SK-N-SH (cell line): ENCODE measurements at regions not wholly inside any gene's neighbourhood (a gene's known extent, or its start where the extent isn't known, plus 50 kb on each side); places are given as distances from the start of the nearest gene placed in this dataset.

Experiments used
- CTCF ChIA-PET: fragments of 300-600, 350-600 bp; formaldehyde crosslinking; extraction: SDS; loops from one replicate; lab custom pipeline; 2021; lab: Yijun Ruan, JAX
- POLR2A ChIA-PET: fragments of 350-600 bp; sonication (Branson Sonifier 250); formaldehyde crosslinking; extraction: SDS; loops from one replicate; lab custom pipeline; 2020; ENCODE audit warnings: antibody characterized with exemption, inconsistent platforms; lab: Yijun Ruan, JAX
- DNase-seq: peaks from one replicate; pipeline ENCODE4 v3.0.0; 2012
- H2AFZ ChIP-seq: fragments of 200-600 bp; sonication (generic); 2 replicates; pipeline ENCODE4 v1.8.1; 2016; ENCODE audit warnings: antibody characterized with exemption, mild to moderate bottlenecking, low read depth
- H3F3A ChIP-seq: fragments of 200-600 bp; sonication (generic); replicated peaks from 2 replicates; pipeline ENCODE3; 2016; ENCODE audit warnings: antibody characterized with exemption, mild to moderate bottlenecking; ENCODE audit not compliant: insufficient read depth
- H3K27ac ChIP-seq, 2 experiments: fragments of 200-500 bp in 1 of 2; fragments of 200-600 bp in 1 of 2; sonication (Bioruptor generic) in 1 of 2; sonication (generic), shearing (Covaris generic) in 1 of 2; 2 replicates each; pipeline versions ENCODE4 v1.5.1 to v1.6.1; 2014 to 2016; ENCODE audit warnings: low read depth in 2 of 2, inconsistent platforms in 1 of 2, low read length in 1 of 2, mild to moderate bottlenecking in 1 of 2, mixed read lengths in 1 of 2
- H3K27me3 ChIP-seq: fragments of 200-600 bp; sonication (generic), shearing (Covaris generic); 2 replicates; pipeline ENCODE4 v1.6.1; 2016; ENCODE audit warnings: mixed run types; ENCODE audit not compliant: insufficient read depth
- H3K36me3 ChIP-seq, 2 experiments: fragments of 200-500 bp in 1 of 2; fragments of 200-600 bp in 1 of 2; sonication (Bioruptor generic) in 1 of 2; sonication (generic) in 1 of 2; replicated peaks in 1 of 2; 2 replicates each; pipeline versions ENCODE3 to v1.5.1; 2014 to 2016; ENCODE audit warnings: low read length in 1 of 2, mild to moderate bottlenecking in 1 of 2; ENCODE audit not compliant: insufficient read depth in 2 of 2, control insufficient read depth in 1 of 2
- H3K4me1 ChIP-seq, 2 experiments: fragments of 200-500 bp in 1 of 2; fragments of 200-600 bp in 1 of 2; sonication (Bioruptor generic) in 1 of 2; sonication (generic), shearing (Covaris generic) in 1 of 2; 2 replicates each; pipeline versions ENCODE4 v1.5.1 to v1.6.1; 2014 to 2016; ENCODE audit warnings: low read depth in 1 of 2, low read length in 1 of 2, mixed run types in 1 of 2; ENCODE audit not compliant: insufficient read depth in 2 of 2, control insufficient read depth in 1 of 2
- H3K4me2 ChIP-seq: fragments of 200-600 bp; sonication (generic), shearing (Covaris generic); 2 replicates; pipeline ENCODE4 v1.6.1; 2017; ENCODE audit warnings: mixed run types
- H3K4me3 ChIP-seq, 2 experiments: fragments of 200-500 bp in 1 of 2; fragments of 200-600 bp in 1 of 2; sonication (Bioruptor generic) in 1 of 2; sonication (generic), shearing (Covaris generic) in 1 of 2; 2 replicates each; pipeline versions ENCODE4 v1.5.1 to v1.8.1; 2014 to 2016; ENCODE audit warnings: low read depth in 2 of 2, inconsistent platforms in 1 of 2, low read length in 1 of 2, mild to moderate bottlenecking in 1 of 2, mixed read lengths in 1 of 2, moderate library complexity in 1 of 2
- H3K79me2 ChIP-seq: fragments of 200-600 bp; sonication (generic); 2 replicates; pipeline ENCODE4 v1.8.1; 2017; ENCODE audit warnings: mild to moderate bottlenecking; ENCODE audit not compliant: insufficient read depth
- H3K9ac ChIP-seq: fragments of 200-600 bp; sonication (generic); 2 replicates; pipeline ENCODE4 v1.6.1; 2017; ENCODE audit warnings: mixed run types
- H3K9me2 ChIP-seq: fragments of 200-600 bp; sonication (generic); 2 replicates; pipeline ENCODE4 v1.6.1; 2017; ENCODE audit warnings: mixed run types
- H3K9me3 ChIP-seq: fragments of 200-600 bp; sonication (generic); 2 replicates; pipeline ENCODE4 v1.6.1; 2017; ENCODE audit warnings: mixed run types, mild to moderate bottlenecking, moderate library complexity
- H4K20me1 ChIP-seq: fragments of 200-600 bp; sonication (generic); 2 replicates; pipeline ENCODE4 v1.6.1; 2017; ENCODE audit warnings: mild to moderate bottlenecking, mixed run types; ENCODE audit not compliant: insufficient read depth
- CHD2 ChIP-seq: fragments of 150-350 bp; IDR thresholded peaks from 2 replicates; pipeline ENCODE4 v1.6.1; 2018; ENCODE audit warnings: low read length; ENCODE audit not compliant: partially characterized antibody
- CTCF ChIP-seq: fragments of 200-600 bp; sonication (generic); IDR thresholded peaks from 2 replicates; pipeline ENCODE4 v1.6.1; 2017; ENCODE audit warnings: antibody characterized with exemption, mild to moderate bottlenecking, moderate library complexity
- EP300 ChIP-seq, 2 experiments: IDR thresholded peaks; 2 replicates each; pipeline versions ENCODE4 v1.4.0 to v1.6.1; 2012; ENCODE audit warnings: borderline replicate concordance in 1 of 2, low read depth in 1 of 2, low read length in 1 of 2
- EZH2phosphoT487 ChIP-seq: fragments of 200-600 bp; sonication (generic); IDR thresholded peaks from 2 replicates; pipeline ENCODE4 v1.6.1; 2017; ENCODE audit warnings: low read depth, mixed run types, mild to moderate bottlenecking, antibody characterized with exemption, moderate library complexity, borderline replicate concordance
- FOXJ3 ChIP-seq: sonication (generic); formaldehyde crosslinking; IDR thresholded peaks from 2 replicates; pipeline ENCODE4 v1.5.1; 2020; ENCODE audit warnings: mild to moderate bottlenecking, missing genetic modification reagents
- FOXM1 ChIP-seq: IDR thresholded peaks from 2 replicates; pipeline ENCODE4 v1.4.0; 2012; ENCODE audit warnings: low read depth, mild to moderate bottlenecking
- JUND ChIP-seq: IDR thresholded peaks from 2 replicates; pipeline ENCODE4 v1.4.0; 2012
- MEF2A ChIP-seq: IDR thresholded peaks from 2 replicates; pipeline ENCODE4 v1.4.0; 2012; ENCODE audit warnings: low read depth, borderline replicate concordance
- NFIC ChIP-seq: IDR thresholded peaks from 2 replicates; pipeline ENCODE4 v1.4.0; 2012; ENCODE audit warnings: borderline replicate concordance
- NRF1 ChIP-seq: IDR thresholded peaks from 2 replicates; pipeline ENCODE4 v1.6.1; 2012; ENCODE audit warnings: low read depth, mild to moderate bottlenecking, low read length
- POLR2AphosphoS5 ChIP-seq: IDR thresholded peaks from 2 replicates; pipeline ENCODE4 v1.6.1; 2012; ENCODE audit warnings: low read depth, low read length
- RAD21 ChIP-seq: IDR thresholded peaks from 2 replicates; pipeline ENCODE4 v1.6.1; 2012; ENCODE audit warnings: mild to moderate bottlenecking, low read length
- RCOR1 ChIP-seq: fragments of 150-350 bp; IDR thresholded peaks from 2 replicates; pipeline ENCODE4 v1.6.1; 2017; ENCODE audit warnings: antibody characterized with exemption, low read length
- RFX5 ChIP-seq: IDR thresholded peaks from 2 replicates; pipeline ENCODE4 v1.6.1; 2012; ENCODE audit warnings: mild to moderate bottlenecking, improper control_type of control experiment, low read length
- TAF1 ChIP-seq: IDR thresholded peaks from 2 replicates; pipeline ENCODE4 v1.6.1; 2012; ENCODE audit warnings: low read depth, mild to moderate bottlenecking, low read length, moderate library complexity, borderline replicate concordance
- USF2 ChIP-seq: fragments of 150-350 bp; IDR thresholded peaks from 2 replicates; pipeline ENCODE4 v1.6.1; 2017; ENCODE audit warnings: antibody characterized with exemption, low read length, low read depth, borderline replicate concordance
- WGBS: methylation state at CpG from one replicate; pipeline ENCODE4 v1.1.6; 2017; ENCODE audit warnings: low lambda C conversion rate; 5-methylcytosine and 5-hydroxymethylcytosine counted together

DNA sequence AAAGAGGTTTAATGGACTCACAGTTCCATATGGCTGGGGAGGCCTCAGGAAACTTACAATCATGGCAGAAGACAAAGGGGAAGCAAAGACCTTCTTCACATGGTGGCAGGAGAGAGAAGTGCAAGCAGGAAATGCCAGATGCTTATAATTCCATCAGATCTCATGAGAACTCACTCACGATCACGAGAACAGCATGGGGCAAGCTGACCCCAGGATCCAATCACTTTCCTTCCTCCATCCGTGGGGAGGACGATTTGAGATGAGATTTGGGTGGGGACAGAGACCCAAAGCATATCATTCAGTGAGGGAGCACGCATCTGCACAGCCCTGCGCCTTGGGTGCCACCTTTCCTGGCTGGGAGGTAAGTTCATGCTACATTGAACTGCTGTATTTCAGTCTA lies 234.1 kb upstream of the ATP10A start:
- 30% methylated on average over 6 of the region's 6 CpGs for WGBS
- H2AFZ ChIP-seq, result no peak overlapping the region
- H3K79me2 ChIP-seq, result no peaks in the 10 kb centered on the region
- no peaks in the 10 kb centered on the region for H3K27me3 ChIP-seq
- H3K9me2 ChIP-seq, result no peaks in the 10 kb centered on the region
- no peak overlapping the region for H3K4me2 ChIP-seq
- no peaks in the 10 kb centered on the region for H3K36me3 ChIP-seq
- no peak for DNase-seq
- no peaks in the 10 kb centered on the region for H3K4me1 ChIP-seq
- ChIA-PET CTCF (no interaction called here), POLR2A (no interaction called here)
- H3K4me3 ChIP-seq, result no peak overlapping the region
- TF ChIP-seq POLR2AphosphoS5 (no peak), USF2 (no peak), NFIC (no peak), MEF2A (no peak), RAD21 (no peak), EP300 (IDR thresholded peaks at IDR 0.05; ENCODE audit: borderline replicate concordance in 1 of 2, low read depth in 1 of 2, low read length in 1 of 2) (no peak)
- no peak overlapping the region for H3K27ac ChIP-seq
- H4K20me1 ChIP-seq, result no peaks in the 10 kb centered on the region
- no peaks in the 10 kb centered on the region for H3K9me3 ChIP-seq
- no peaks in the 10 kb centered on the region for H3F3A ChIP-seq
- no peak overlapping the region for H3K9ac ChIP-seq

DNA sequence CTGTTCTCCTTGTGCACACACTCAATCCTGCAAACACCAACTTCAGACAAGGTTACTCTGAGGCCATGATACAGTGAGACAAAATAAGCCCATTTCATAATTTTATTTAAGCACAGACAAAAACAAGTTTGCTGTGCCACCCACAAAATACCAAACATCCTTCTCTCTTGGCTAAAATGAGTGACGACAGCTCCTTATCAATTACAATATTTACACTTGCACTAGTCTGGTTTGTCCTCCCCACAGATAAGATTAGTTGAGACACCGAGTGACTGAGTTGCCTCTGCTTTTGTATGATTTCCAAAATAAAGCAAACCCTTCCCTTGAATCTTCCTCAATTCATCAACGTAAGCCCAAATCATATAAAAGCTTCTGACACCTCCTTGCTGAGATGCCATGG lies 233.5 kb upstream of the ATP10A start:
- no peak for TF ChIP-seq CHD2
- no peak for TF ChIP-seq FOXJ3 (CRISPR knock-in tag)
- no peak for TF ChIP-seq RCOR1
- no peak for TF ChIP-seq JUND
- no peak for TF ChIP-seq EP300 (IDR thresholded peaks at IDR 0.05; ENCODE audit: borderline replicate concordance in 1 of 2, low read depth in 1 of 2, low read length in 1 of 2)
- TF ChIP-seq NFIC, result no peak
- Histone ChIP-seq H3K9me2 (no peaks in the 10 kb centered on the region), H3K27me3 (no peaks in the 10 kb centered on the region), H4K20me1 (no peaks in the 10 kb centered on the region), H3K4me1 (no peaks in the 10 kb centered on the region), H3K9me3 (no peaks in the 10 kb centered on the region), H3K4me3 (no peak overlapping the region), H3K4me2 (no peak overlapping the region), H3K27ac (no peak overlapping the region), H3F3A (no peaks in the 10 kb centered on the region), H3K79me2 (no peaks in the 10 kb centered on the region), H2AFZ (no peak overlapping the region), H3K9ac (no peak overlapping the region), H3K36me3 (no peaks in the 10 kb centered on the region)
- CTCF ChIA-PET, result no interaction called here
- POLR2A ChIA-PET, result no interaction called here
- no peak for DNase-seq
- WGBS, result 37% methylated on average over 3 of the region's 3 CpGs

GRCh38 chr15:26095710-26096330 lies 232.7 kb upstream of the ATP10A start:
- no peak overlapping the region for H2AFZ ChIP-seq
- no peak overlapping the region for H3K27ac ChIP-seq
- no peaks in the 10 kb centered on the region for H3K9me2 ChIP-seq
- no peak overlapping the region for H3K9ac ChIP-seq
- DNase-seq, result no peak
- POLR2A ChIA-PET, result no interaction called here
- no peaks in the 10 kb centered on the region for H3K9me3 ChIP-seq
- TF ChIP-seq RFX5 (no peak), TAF1 (no peak), NRF1 (no peak), CTCF (0 out of 2 replicates have a peak, but pooled peaks have one; percentile 17), FOXM1 (no peak), EZH2phosphoT487 (no peak)
- TF ChIP-seq, all 33 proteins: peak for 1
- Histone ChIP-seq H3K79me2 (no peaks in the 10 kb centered on the region), H3F3A (no peaks in the 10 kb centered on the region), H3K4me1 (no peaks in the 10 kb centered on the region), H3K4me3 (peak overlapping the region in 1 of 2 experiments; percentile 16; a peak in 1 of 4 replicates), H3K27me3 (no peaks in the 10 kb centered on the region), H3K36me3 (no peaks in the 10 kb centered on the region), H3K4me2 (no peak overlapping the region), H4K20me1 (no peaks in the 10 kb centered on the region)
- 43% methylated on average over 24 of the region's 24 CpGs for WGBS
- CTCF ChIA-PET, result interaction anchor here (1.2 to 1.8 kb wide), 3 partner anchors 8 to 53 kb away, joined by 3 to 4 read pairs (median 3); no protein-coding TSS in a partner anchor
